B cell (primary cell): ENCODE measurements at regions not wholly inside any gene's neighbourhood (a gene's known extent, or its start where the extent isn't known, plus 50 kb on each side); places are given as distances from the start of the nearest gene placed in this dataset.

Experiments
- ATAC-seq: fragments of 200-7000 bp; cut with Tn5 transposase; one replicate; pipeline ENCODE4 v1.10.0; 2021; ENCODE audit warnings: low read depth, mild to moderate bottlenecking, moderate number of reproducible peaks, moderate library complexity
- CTCF ChIA-PET: fragments of 350-600 bp; sonication (Branson Sonifier 250); formaldehyde crosslinking; loops from one replicate; lab custom pipeline; 2021; ENCODE audit warnings: antibody characterized with exemption, inconsistent platforms; lab: Charles Lee
- POLR2A ChIA-PET: fragments of 350-600 bp; sonication (Branson Sonifier 250); formaldehyde crosslinking; loops from one replicate; lab custom pipeline; 2021; ENCODE audit warnings: antibody characterized with exemption; lab: Charles Lee
- DNase-seq: peaks from one replicate; pipeline ENCODE4 v3.0.0; 2013
- H2AFZ ChIP-seq: 2 replicates; pipeline ENCODE4 v1.6.1; 2012; ENCODE audit warnings: mild to moderate bottlenecking, low read depth, low read length; ENCODE audit not compliant: insufficient read depth, poor library complexity, severe bottlenecking
- H3K27ac ChIP-seq, 2 donors: 1 replicate in 1 of 2; 2 replicates in 1 of 2; pipeline ENCODE4 v1.5.1; 2012 to 2013; ENCODE audit warnings: low read length in 2 of 2, mild to moderate bottlenecking in 2 of 2, moderate library complexity in 1 of 2
- H3K27me3 ChIP-seq, 4 experiments: fragments of 200-600 bp in 1 of 4; sonication (generic) in 1 of 4; replicated peaks in 1 of 4; 1 replicate in 2 of 4; 2 replicates in 2 of 4; pipeline versions ENCODE4 v1.6.1 to v1.7.0; 2013 to 2016; ENCODE audit warnings: low read length in 3 of 4, mild to moderate bottlenecking in 2 of 4, mixed read lengths in 1 of 4, moderate library complexity in 1 of 4; ENCODE audit not compliant: insufficient read depth in 4 of 4, control insufficient read depth in 3 of 4; ENCODE audit errors: control extremely low read depth in 1 of 4
- H3K36me3 ChIP-seq, 2 experiments: replicated peaks in 1 of 2; 1 replicate in 1 of 2; 2 replicates in 1 of 2; pipeline versions ENCODE4 v1.6.1 to v1.7.1; 2013; ENCODE audit warnings: low read length in 1 of 2; ENCODE audit not compliant: insufficient read depth in 2 of 2, control insufficient read depth in 1 of 2; ENCODE audit errors: control extremely low read depth in 1 of 2, extremely low read depth in 1 of 2
- H3K4me1 ChIP-seq, 2 donors: fragments of 200-600 bp in 1 of 2; sonication (generic) in 1 of 2; 1 replicate in 1 of 2; 2 replicates in 1 of 2; pipeline versions ENCODE4 v1.5.1 to v1.6.1; 2013 to 2017; ENCODE audit warnings: low read length in 2 of 2; ENCODE audit not compliant: control insufficient read depth in 2 of 2, insufficient read depth in 2 of 2
- H3K4me2 ChIP-seq: replicated peaks from 2 replicates; pipeline ENCODE3; 2012; ENCODE audit warnings: mild to moderate bottlenecking, low read depth, low read length; ENCODE audit not compliant: poor library complexity, severe bottlenecking
- H3K4me3 ChIP-seq, 5 experiments: fragments of 200-600 bp in 1 of 5; sonication (generic) in 1 of 5; 1 replicate in 3 of 5; 2 replicates in 2 of 5; pipeline versions ENCODE4 v1.5.1 to v1.7.0; 2011 to 2016; ENCODE audit warnings: low read length in 4 of 5, mild to moderate bottlenecking in 4 of 5, low read depth in 2 of 5, control low read depth in 1 of 5, moderate library complexity in 1 of 5; ENCODE audit not compliant: insufficient read depth in 1 of 5; ENCODE audit errors: control extremely low read depth in 1 of 5, extremely low read depth in 1 of 5
- H3K79me2 ChIP-seq: fragments of 200-600 bp; sonication (generic); one replicate; pipeline ENCODE4 v1.6.0; 2016; ENCODE audit warnings: low read length; ENCODE audit not compliant: control insufficient read depth, insufficient read depth
- H3K9ac ChIP-seq: fragments of 200-600 bp; sonication (generic); 2 replicates; pipeline ENCODE4 v1.6.1; 2017; ENCODE audit warnings: mild to moderate bottlenecking, low read length, moderate library complexity
- H3K9me3 ChIP-seq, 3 donors: one replicate each; pipeline versions ENCODE4 v1.6.1 to v1.7.1; 2013; ENCODE audit warnings: low read length in 2 of 3; ENCODE audit not compliant: control insufficient read depth in 2 of 3, insufficient read depth in 1 of 3; ENCODE audit errors: control extremely low read depth in 1 of 3
- H4K20me1 ChIP-seq: 2 replicates; pipeline ENCODE4 v1.6.0; 2012; ENCODE audit warnings: mild to moderate bottlenecking, low read length; ENCODE audit not compliant: insufficient read depth, control insufficient read depth, poor library complexity, severe bottlenecking
- H3K27ac Mint-ChIP-seq: one replicate; pipeline ENCODE4 v1.8.0; 2021; ENCODE audit warnings: mixed read lengths
- H3K27me3 Mint-ChIP-seq: one replicate; pipeline ENCODE4 v1.8.0; 2021; ENCODE audit warnings: mixed read lengths
- H3K4me1 Mint-ChIP-seq: one replicate; pipeline ENCODE4 v1.8.0; 2021; ENCODE audit warnings: mixed read lengths
- H3K4me3 Mint-ChIP-seq: one replicate; pipeline ENCODE4 v1.8.0; 2021; ENCODE audit warnings: mixed read lengths
- H3K9me3 Mint-ChIP-seq: one replicate; pipeline ENCODE4 v1.8.0; 2022; ENCODE audit warnings: mixed read lengths; ENCODE audit not compliant: insufficient read depth
- CTCF ChIP-seq: fragments of 200-600 bp; IDR thresholded peaks from one replicate; pipeline ENCODE4 v1.8.0; 2022; ENCODE audit warnings: antibody characterized with exemption, mild to moderate bottlenecking
- EZH2 ChIP-seq: IDR thresholded peaks from 2 replicates; pipeline ENCODE4 v1.6.1; 2012; ENCODE audit warnings: borderline replicate concordance, low read depth, mild to moderate bottlenecking, moderate library complexity, low read length; ENCODE audit not compliant: insufficient read depth, poor library complexity, severe bottlenecking
- WGBS: methylation state at CpG from one replicate; pipeline ENCODE4 v1.1.5; 2013; ENCODE audit warnings: missing lambda C conversion rate; ENCODE audit not compliant: insufficient coverage; 5-methylcytosine and 5-hydroxymethylcytosine counted together
- intact Hi-C: fragments of 100-400 bp; cut with micrococcal nuclease; formaldehyde crosslinking; loops from one replicate; pipeline ENCODE4 v1.10.0; 2022

DNA sequence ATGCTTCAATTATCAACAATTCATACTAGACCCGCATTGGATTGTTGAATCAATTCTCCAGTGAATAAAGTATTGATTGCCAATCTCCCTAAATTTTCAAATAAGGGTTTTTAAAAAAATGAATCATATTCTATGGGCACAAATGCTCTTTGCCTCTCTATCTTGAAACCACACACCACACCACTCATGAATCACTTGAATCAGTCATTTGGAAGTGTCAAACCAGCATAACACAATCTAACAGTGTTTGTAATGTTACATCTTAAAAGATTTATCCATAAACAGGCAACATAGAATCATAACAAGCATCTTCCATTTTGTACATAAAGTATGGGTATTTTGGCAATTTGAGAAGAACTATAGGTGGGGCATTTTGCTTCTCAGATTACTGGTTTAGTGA, 219.5 kb upstream of the MIR17HG start:
- H3K27me3 Mint-ChIP-seq: peaks cover 5% of the 10 kb centered on the region
- no CpG with 5 or more reads among the region's 1 CpG for WGBS
- DNase-seq (no peak), ATAC-seq (no peak)
- Histone ChIP-seq H3K36me3 (no peaks in the 10 kb centered on the region), H3K27ac (no peak overlapping the region), H3K4me1 (no peaks in the 10 kb centered on the region), H3K9ac (no peak overlapping the region), H4K20me1 (no peaks in the 10 kb centered on the region), H3K27me3 (peaks cover 0 to 5% (median 0%) of the 10 kb centered on the region in 4 experiments), H2AFZ (no peak overlapping the region), H3K4me3 (no peak overlapping the region), H3K4me2 (no peak overlapping the region), H3K9me3 (no peaks in the 10 kb centered on the region), H3K79me2 (no peaks in the 10 kb centered on the region)
- no peak overlapping the region for H3K4me3 Mint-ChIP-seq
- TF ChIP-seq CTCF (no peak), EZH2 (no peak)
- ChIA-PET CTCF (no interaction called here), POLR2A (no interaction called here)
- no peaks in the 10 kb centered on the region for H3K4me1 Mint-ChIP-seq
- H3K27ac Mint-ChIP-seq: no peak overlapping the region
- no peaks in the 10 kb centered on the region for H3K9me3 Mint-ChIP-seq
- intact Hi-C loops: no loop called here

DNA sequence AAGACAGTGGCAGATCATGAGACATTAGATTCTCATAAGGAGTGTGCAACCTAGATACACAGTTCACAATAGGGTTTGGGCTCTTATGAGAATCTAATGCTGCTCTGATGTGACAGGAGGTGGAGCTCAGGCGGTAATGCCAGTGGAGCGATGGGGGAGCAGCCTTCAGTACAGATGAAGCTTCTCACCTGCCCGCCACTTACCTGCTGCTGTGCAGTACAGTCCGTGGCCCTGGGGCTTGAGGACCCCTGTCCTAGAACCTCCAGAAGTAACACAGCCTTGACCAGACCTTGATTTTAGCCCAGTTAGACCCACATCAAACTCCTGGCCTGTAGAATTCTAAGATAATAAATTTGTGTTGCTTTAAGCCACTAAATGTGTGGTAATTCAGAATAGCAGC, 215.1 kb upstream of the MIR17HG start:
- Histone ChIP-seq H2AFZ (no peak overlapping the region), H3K27me3 (peaks cover 0 to 5% (median 0%) of the 10 kb centered on the region in 4 experiments), H3K9me3 (no peaks in the 10 kb centered on the region), H3K36me3 (no peaks in the 10 kb centered on the region), H3K4me2 (no peak overlapping the region), H3K27ac (no peak overlapping the region), H3K4me3 (no peak overlapping the region), H3K79me2 (no peaks in the 10 kb centered on the region), H3K4me1 (no peaks in the 10 kb centered on the region), H3K9ac (no peak overlapping the region), H4K20me1 (no peaks in the 10 kb centered on the region)
- intact Hi-C loops: no loop called here
- Mint-ChIP-seq H3K4me3 (no peak overlapping the region), H3K9me3 (no peaks in the 10 kb centered on the region), H3K27me3 (peaks cover 5% of the 10 kb centered on the region), H3K4me1 (no peaks in the 10 kb centered on the region), H3K27ac (no peak overlapping the region)
- WGBS: 94% methylated on average over 4 of the region's 4 CpGs
- no peak for TF ChIP-seq EZH2
- TF ChIP-seq CTCF: no peak
- POLR2A ChIA-PET: no interaction called here
- ATAC-seq: no peak
- no peak for DNase-seq
- CTCF ChIA-PET: no interaction called here
